ENCODE measurements at regions not wholly inside any gene's neighbourhood (a gene's known extent, or its start where the extent isn't known, plus 50 kb on each side); places are given as distances from the start of the nearest gene placed in this dataset.
"Not testable (repeated sequence)": the region's sequence is repeated elsewhere in the genome, so short reads cannot be mapped to it uniquely, and the experiment has no call there.

DNA sequence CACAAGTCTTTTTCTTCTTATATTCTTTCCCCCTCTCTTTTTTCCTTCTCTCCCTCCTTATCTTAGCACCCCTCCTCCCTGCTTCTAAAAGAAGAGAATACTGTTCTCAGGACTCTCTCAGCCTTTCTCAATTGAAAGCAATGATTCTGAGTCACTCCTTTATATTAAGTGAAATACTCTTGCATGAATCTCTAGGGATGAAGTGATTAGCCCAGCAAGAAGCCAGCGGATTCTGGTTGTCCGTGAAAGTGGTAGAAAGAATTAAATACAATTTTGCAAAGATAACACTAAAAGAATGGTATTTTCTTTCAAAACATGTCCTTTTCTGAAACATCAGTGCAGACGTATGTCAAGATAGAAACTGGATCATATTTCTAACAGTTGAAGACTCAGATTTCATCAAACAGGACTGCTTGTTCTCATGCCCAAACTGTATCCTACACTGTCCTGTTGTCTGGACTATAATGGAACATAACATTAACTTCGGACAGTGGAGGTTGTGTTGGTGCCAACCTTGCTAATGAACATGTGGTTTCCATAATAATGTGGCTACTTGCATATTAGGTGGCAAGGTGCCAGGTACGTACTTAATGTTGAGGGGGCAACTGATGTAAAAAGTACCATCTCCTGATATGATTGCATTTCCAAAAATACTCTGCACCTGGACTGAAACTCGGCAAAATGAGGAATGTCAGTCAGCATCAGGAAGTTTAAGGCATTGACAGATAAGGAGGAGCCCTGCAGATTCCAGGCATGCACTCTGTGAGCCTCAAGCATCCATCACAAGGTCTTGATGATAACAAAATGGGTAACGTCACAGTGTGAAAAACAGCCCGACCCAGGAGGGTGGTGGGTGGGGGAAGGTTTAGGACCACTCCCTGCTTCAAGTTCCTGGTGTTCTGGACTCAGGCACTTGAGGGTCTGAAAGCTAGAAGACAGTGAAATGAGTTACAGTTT, 357.2 kb downstream of the DLEU7 start:
- DNase-seq (ENCODE audit: low read depth), result no peak

DNA sequence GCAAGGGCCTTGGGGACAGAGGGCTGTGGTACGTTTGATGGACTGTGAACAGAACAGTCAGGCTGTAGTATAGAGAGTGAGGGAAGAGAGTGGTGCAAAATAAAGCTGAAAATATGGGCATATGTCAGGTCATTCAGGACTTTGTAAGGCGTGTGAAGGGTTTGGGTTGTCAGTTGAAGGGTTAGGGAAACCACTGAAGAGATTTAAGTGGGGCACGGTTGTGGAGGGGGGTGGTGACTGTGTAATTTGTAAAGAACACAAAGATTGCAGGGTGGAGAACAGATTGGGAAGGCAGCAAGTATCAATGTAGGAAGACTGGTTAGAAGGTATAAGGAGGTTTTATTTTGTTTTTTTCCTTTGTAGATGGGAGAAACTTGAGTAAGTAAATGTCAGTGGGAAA, 349.8 kb downstream of the DLEU7 start:
- no peak for DNase-seq (ENCODE audit: low read depth)

DNA sequence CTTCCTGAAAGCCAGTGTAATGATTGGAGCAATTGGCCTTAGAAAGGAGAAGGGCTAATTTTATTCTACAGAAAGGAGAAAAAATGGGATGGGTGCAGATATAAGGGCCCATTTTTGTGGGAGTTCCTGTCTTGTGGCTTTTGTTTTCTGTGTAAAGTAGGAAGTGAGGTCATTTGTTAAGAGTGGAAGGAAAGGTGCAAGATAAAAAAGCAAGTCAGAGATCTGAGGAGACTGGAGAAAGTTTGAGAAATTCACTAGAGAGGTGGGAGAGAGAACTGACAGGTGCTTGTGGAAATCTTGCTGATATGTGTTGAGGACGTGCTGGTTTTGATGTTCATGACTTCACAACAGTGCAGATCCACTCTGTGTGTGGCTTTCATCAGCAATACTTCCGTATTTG, 349.4 kb downstream of the DLEU7 start:
- no peak for DNase-seq (ENCODE audit: low read depth)

DNA sequence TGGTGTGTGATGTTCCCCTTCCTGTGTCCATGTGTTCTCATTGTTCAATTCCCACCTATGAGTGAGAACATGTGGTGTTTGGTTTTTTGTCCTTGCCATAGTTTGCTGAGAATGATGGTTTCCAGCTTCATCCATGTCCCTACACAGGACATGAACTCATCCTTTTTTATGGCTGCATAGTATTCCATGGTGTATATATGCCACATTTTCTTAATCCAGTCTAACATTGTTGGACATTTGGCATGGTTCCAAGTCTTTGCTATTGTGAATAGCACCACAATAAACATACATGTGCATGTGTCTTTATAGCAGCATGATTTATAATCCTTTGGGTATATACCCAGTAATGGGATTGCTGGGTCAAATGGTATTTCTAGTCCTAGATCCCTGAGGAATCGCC, 340.3 kb downstream of the DLEU7 start:
- DNase-seq (ENCODE audit: low read depth), result not testable (repeated sequence)

DNA sequence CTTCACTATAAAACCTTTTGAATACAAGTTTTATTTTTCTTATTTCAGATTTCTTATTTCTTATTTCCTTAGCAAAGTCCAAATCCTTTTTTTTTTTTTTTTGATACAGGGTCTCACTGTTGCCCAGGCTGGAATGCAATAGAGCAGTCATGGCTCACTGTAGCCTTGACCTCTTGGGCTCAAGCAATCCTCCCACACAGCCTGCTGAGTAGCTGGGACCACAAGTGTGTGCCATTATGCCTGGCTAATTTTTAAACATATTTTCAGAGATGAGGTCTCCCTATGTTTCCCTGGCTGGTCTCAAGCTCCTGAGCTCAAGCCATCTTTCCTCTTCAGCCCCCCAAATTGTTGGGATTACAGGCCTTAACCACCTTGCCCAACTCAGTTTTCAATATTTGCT, 334.3 kb downstream of the DLEU7 start:
- DNase-seq (ENCODE audit: low read depth), result no peak

DNA sequence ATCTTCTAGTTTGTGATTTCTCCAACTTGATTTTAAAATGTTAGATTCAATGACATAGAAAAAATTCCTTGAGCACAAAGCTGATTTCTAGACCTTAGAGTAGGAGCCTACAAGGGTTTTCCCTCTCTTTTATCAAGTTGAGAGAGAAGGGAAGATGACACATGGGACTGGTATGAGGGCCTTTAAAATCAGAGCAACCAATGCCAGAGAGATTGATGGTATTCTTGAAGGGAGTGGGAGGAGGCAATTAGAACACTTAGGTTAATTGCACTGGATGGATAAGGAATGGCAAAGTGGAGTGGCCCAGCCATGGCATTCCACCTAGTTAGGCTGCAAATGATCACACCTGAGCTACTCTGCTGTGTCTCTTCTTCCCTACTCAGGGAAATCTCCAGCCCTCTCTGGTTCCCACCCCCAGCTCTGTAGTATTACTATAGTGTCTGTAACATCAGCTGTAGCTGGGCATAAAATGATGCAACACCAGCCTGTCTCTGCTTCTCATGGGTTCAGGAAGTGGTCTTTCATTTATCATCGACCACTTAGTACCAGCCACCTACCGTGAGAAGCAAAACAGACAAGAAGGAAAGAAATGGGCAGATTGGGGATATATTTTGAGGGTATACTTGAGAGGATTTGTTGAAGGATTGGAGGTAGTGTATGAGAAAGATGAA, 333.6 kb downstream of the DLEU7 start:
- DNase-seq (ENCODE audit: low read depth), result no peak

DNA sequence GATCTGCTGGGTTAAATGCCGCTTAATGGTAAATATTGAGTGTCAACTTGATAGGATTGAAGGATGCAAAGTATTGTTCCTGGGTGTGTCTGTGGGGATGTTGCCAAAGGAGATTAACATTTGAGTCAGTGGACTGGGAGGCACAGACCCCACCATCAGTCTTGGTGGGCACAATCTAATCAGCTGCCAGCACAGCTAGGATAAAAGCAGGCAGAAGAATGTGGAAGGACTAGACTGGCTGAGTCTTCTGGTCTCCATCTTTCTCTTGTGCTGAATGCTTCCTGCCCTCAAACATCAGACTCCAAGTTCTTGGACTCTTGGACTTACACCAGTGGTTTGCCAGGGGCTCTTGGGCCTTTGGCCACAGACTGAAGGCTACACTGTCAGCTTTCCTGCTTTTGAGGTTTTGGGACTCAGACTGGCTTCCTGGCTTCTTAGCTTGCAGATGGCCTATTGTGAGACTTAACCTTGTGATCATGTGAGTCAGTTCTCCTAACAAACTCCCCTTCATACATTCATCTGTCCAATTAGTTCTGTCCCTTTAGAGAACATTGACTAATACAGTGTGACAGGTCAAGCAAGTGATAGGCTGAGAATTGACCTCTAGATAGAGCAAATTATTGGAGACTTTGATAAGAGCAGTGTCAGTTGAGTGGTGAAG, 332.5 kb downstream of the DLEU7 start:
- not testable (repeated sequence) for DNase-seq (ENCODE audit: low read depth)

DNA sequence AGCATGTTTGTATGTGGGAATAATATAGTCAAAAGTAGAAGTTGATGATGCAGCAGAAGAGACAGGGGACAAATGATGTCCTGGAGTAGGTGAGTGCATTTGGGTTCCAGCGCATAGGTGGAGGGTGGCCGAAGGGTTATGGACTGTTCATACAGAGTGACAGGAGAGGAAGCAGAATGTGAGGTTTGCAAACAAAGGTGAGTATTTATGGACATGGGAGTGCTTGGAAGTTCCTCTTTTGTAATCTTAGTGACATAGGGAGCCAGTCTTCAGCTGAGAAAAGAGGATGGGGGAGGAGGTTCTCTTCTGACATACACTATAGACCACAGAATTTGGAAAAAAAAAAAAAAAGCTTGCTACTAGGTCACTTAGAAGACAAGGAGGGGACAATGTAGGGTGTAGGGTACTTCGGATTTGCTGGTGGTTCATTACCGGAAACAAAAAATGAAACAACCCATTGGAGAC, 331.6 kb downstream of the DLEU7 start:
- no peak for DNase-seq (ENCODE audit: low read depth)

DNA sequence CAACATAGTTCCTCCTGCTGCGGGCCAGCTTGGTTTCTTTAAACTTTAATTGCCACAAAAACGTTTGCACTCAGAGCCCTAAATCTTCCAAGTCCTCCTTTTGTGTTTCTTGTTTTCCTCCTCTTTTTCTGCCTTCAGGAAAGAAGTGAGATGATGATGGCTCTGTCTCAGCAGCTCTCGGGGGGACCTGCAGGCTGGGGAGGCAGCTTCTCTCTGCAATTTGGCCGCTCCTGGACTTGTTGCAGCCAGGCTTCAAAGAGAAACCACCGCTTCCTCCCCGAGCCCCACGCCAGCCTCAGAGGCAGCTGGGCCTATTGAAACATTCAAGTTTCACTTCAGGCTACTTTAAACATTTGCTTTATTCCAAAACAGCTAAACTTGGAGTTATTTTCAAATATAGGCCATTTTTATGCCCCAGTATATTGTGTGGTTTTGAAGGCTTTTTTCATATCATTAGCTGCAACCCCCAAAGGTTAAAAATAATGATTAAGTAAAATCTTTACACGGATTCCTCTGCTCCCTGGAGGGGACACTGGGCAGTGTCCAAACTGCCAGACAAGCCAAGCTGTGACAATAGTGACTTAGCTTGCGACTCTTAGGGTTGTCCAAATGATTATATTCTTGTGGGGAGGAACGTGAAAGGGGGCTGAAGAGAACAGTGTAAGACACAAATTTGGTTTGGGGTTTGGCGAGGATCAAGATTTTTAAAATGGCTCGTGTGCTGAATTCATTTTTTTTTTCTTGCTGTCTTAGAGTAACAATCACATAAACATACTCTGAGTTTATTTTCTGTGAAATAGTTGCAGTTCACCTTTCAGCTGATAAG, 330.8 kb downstream of the DLEU7 start:
- DNase-seq (ENCODE audit: low read depth), result no peak

DNA sequence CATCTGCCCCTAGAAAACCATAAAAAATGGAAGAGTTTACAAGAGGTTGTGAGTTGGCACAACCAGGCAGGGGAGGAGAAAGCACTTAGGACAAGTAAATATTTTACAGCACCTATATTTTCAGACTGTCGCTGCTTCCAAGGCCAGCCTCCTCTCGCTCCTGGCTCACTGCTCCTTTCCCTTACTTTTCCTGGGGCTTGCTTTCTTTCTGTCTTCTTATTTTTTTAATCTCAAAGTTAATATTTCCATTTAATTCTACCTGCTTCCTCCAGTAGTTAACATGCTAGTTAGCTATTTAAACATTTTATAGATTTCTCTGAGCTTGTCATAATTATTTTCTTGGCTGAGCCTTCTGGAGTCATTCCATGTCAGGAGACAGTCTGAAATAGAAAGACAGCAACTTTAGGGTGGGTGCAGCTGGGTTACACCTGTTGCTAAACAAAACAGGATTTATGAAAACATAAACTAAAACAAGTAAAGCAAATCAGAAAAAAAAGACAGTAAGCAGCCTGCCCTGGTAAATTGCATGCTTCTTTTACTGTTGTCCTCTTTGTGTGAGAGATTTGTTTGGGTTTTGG, 330.1 kb downstream of the DLEU7 start:
- no peak for DNase-seq (ENCODE audit: low read depth)

DNA sequence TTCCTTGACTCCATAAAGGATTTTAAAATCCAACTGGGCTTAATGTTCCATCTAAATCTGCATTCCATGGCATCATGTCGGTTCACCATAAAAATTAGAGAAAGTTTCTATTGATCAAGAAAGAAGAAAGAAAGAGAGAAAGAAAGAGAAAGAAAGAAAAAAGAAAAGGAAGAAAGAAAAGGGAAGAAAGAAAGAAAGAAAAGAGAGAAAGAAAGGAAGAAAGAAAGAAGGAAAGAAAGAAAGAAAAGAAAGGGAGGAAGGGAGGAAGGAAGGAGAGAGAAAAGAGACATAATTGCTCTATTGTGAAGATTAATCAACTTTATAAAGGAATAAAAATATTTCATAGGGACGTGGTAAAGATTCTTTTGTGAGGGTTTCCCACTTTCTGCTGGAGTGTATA, 329.2 kb downstream of the DLEU7 start:
- no peak for DNase-seq (ENCODE audit: low read depth)

DNA sequence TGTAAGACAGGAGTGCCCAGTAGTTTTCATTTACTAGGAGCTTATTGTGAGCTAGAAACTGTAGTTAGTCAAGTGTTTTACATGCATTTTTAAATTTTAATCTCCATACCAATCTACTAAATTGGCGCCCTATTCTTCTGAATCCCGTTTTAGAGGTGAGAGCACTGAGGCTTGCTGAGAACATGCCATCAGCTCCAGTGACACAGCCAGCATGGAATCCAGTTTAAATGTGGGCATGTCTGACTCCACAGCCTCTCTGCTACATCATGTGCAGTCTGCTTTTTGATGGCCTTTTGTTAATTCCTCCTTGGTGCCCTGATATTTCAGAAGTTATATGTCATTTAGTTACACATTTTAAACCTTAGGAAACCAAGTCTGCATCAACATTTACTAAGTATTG, 325.4 kb downstream of the DLEU7 start:
- DNase-seq (ENCODE audit: low read depth), result no peak

DNA sequence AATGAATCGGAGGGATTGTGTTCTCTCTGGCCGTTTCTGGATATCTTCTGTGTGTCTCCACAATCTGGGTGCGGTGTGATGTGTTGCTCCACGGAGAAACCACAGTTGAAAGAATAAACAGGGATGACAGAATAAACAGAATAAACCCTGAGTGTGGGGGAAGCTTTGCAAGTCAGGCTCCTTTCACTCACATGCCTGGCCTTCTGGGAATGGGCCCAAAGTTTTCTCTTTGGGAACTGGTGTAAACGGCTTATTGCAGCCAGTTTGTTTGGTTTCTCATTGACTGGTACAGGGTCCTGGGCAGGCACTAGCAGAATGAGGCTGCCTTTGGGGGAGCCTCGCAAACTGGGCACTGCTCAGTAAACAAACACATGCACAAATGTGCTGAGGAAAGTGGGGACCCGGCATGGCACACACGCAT, 324.7 kb downstream of the DLEU7 start:
- no peak for DNase-seq (ENCODE audit: low read depth)

DNA sequence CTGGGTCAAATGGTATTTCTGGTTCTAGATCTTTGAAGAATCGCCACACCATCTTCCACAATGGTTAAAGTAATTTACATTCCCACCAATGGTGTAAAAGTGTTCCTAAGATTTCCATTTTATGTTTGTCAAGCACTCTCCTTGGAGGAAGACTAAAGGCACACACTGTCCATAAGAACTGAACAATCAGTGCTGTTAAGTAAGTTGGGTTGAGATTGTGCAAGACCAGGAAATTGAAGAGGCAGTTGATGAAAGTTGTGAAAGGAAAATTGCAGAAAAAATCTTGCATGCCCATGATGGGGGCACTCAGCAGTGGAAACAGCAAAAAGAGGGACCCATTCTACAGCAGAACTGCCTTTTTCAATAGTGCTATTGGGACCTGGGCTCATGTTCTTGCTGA, 323.6 kb downstream of the DLEU7 start:
- DNase-seq (ENCODE audit: low read depth), result no peak

DNA sequence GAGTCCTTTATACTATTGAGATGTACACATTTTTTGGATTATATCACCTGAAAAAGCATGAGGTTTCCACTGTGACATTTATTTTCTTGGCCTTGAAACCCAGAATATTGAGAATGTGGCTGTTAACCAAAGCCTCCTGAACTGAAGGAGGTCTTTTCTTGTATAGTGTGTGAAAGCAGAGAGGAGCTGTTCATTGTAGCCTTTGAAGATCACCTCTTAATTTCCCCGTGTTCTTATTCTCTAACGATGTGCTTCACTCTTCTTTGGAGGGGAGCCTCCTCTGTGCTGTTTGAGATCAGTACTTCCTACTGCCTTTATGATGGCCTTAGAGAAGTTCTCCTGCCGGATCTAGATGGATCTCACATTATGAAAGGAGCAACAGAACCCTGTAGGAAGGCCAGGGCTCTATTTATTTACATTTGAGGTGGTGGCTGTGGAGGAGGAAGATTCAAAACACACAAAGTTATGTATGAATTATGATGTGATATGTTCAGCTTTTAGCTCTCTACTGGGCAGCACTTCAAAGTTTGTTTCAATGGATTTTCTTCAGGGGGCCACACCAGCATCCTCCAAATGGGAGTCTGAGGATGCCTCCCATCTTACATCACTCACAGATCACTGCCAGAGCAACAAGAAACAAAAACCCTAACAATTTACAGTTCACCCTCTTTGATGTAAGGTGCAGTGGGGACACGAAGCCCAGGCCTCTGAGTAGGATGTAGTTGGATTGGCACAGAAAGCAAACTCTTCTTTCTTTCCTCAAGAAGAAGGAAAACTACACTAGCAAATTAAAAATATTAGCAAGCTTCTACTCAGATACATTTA, 322.3 kb downstream of the DLEU7 start:
- DNase-seq (ENCODE audit: low read depth), result no peak

DNA sequence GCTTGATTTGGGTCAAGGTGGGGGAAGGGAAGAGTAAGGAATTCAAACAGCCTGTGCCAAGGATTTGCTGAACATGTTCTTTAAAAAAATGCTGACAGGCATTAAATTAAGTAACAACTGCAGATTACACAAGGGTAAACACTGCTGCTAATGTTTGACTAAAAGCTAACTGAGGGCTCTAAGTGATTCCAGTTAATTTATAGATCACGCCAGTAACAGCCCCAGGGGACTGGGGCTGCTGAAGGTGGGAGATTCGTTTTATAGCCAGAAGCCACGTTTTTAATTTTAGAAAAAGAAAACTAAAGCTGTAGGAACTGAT, 321.7 kb downstream of the DLEU7 start:
- DNase-seq (ENCODE audit: low read depth), result no peak

DNA sequence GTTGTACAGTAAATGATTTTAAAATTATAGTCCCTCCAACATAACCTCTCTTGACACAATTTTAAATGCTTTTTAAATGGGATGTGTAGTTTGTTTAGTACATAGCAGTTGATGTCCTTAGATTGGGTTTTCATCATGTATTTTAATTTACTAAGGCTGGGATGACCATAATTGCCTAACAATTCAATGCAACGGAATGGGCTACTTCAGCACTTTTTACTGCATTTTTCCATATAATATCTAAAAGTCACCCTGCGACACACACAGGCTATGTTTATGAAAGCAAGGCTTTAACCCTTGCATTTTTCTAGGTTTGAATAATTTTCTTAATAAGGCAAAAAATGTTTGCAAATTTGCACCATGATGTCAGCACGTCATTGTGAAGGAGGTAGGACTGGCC, 321.0 kb downstream of the DLEU7 start:
- DNase-seq (ENCODE audit: low read depth), result no peak

DNA sequence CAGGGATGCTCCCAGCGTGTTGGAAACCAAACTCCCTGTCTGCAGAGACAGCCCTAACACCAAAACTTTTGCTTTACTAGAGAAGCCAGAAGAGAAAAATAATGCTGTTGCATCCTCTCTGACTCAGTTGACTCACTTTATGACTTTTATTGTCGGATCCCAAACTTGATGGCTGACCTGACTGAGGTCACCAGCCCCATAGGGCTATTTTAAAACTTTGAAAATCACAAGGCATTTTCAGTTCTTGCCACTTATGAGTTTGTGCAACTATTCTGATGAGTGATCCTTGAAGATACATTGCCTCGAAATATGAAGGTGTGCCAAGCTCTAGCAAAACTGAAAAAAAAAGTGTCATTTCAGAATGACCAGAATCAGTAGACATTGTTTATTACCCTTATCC, 320.2 kb downstream of the DLEU7 start:
- DNase-seq (ENCODE audit: low read depth), result no peak

DNA sequence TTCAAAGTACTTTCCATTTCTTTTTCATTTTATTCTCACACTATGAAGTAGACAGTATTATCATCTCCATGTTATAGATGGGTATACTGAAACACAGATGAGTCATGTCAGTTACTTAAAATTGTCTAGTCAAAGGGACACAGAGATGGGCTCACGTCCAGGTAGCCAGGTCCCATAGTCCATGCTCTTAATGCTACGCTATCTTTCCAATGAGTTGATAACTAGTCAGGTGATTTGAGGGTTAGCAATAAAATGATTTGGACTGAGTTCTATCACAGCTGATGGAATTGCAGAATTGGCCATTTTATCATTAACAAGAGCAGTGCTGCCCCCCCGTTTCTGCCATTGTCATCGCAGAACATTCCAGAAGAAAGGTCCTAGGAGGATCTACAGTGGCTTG, 318.9 kb downstream of the DLEU7 start:
- DNase-seq (ENCODE audit: low read depth), result no peak

DNA sequence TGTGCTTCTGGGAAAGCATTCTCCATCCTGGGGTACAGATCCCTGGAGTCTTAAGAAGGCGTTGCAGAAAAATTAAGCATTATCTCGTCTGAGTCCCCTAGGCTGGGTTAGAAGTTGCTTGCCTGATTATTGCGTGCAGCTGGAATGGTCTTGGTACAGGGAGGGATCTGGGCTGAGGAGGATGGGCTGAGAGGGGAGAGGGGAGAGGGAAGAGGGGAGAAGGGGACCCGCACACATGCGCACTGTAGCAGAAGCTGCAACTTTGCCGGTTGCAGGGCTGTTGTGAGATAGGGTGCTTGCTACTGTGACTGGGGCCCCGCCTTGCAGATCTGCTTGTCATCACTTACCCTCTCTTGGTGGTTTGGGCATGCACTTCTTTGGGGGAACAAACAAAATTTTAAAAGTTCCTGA, 316.8 kb downstream of the DLEU7 start:
- DNase-seq (ENCODE audit: low read depth), result no peak

DNA sequence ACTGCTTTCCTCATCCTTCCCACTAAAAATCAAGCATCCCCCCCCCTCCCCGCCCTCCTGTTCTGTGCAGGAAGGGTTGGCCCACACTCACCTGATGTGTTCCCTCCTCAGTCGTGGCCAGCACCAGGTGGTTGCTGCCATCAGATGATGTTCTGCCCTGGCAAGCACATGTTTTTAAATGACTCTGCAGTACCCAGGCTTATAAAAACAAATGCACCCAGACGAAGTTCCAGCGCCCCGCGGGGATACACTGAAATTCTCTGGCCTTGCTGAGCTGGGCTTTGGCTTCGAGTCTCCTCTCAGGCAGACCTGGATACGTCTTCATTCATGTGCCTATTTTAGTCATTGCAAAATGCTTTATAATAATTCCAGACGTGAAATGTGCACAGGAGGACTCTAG, 316.3 kb downstream of the DLEU7 start:
- DNase-seq (ENCODE audit: low read depth), result no peak

Measured in T-helper 22 cell (primary cell).